ENCODE measurements at regions not wholly inside any gene's neighbourhood (a gene's known extent, or its start where the extent isn't known, plus 50 kb on each side); places are given as distances from the start of the nearest gene placed in this dataset.

DNA sequence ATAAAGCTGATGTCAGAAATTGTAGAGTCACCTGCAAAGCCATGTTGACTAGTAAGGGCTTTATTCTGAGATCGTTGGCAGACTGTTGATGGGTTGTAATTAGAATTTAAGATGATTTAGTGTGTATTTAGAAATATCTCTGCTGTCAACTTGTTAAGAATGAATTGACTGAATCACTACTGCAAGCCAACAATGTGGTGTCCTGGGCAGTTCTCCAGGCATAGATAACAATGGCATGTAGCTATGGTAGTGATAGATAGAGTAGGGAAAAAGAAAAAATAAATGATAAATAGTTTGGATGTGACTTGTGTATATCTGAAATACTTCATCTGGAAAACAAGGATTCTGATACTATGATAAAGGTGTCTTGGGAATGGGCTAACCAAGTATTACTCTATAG lies 640.2 kb downstream of the ARL4A start:
- H3K36me3 ChIP-seq (ENCODE audit: control insufficient read depth in 4 of 4, insufficient read depth in 3 of 4, low read depth in 1 of 4, low read length in 3 of 4): no peaks in the 10 kb centered on the region
- no peaks in the 10 kb centered on the region for H3K9me3 ChIP-seq (ENCODE audit: control insufficient read depth in 4 of 4, low read length in 3 of 4)
- no peak for DNase-seq (ENCODE audit: low spot score)
- no peaks in the 10 kb centered on the region for H3K4me1 ChIP-seq (ENCODE audit: control insufficient read depth in 4 of 4, insufficient read depth in 4 of 4, low read length in 3 of 4)
- no peak overlapping the region for H3K27ac ChIP-seq (ENCODE audit: low read depth in 1 of 2, low read length in 2 of 2)
- TF ChIP-seq GABPA (IDR thresholded peaks at IDR 0.05 in 1 of 2, conservative IDR thresholded peaks at IDR 0.05 in 1 of 2) (no peak), FOXA2 (IDR thresholded peaks at IDR 0.05) (no peak), EGR1 (IDR thresholded peaks at IDR 0.05; ENCODE audit: low read depth in 2 of 2) (no peak), HNF4G (IDR thresholded peaks at IDR 0.05) (no peak), FOXA1 (IDR thresholded peaks at IDR 0.05) (no peak)
- TF ChIP-seq, protein P1, sequence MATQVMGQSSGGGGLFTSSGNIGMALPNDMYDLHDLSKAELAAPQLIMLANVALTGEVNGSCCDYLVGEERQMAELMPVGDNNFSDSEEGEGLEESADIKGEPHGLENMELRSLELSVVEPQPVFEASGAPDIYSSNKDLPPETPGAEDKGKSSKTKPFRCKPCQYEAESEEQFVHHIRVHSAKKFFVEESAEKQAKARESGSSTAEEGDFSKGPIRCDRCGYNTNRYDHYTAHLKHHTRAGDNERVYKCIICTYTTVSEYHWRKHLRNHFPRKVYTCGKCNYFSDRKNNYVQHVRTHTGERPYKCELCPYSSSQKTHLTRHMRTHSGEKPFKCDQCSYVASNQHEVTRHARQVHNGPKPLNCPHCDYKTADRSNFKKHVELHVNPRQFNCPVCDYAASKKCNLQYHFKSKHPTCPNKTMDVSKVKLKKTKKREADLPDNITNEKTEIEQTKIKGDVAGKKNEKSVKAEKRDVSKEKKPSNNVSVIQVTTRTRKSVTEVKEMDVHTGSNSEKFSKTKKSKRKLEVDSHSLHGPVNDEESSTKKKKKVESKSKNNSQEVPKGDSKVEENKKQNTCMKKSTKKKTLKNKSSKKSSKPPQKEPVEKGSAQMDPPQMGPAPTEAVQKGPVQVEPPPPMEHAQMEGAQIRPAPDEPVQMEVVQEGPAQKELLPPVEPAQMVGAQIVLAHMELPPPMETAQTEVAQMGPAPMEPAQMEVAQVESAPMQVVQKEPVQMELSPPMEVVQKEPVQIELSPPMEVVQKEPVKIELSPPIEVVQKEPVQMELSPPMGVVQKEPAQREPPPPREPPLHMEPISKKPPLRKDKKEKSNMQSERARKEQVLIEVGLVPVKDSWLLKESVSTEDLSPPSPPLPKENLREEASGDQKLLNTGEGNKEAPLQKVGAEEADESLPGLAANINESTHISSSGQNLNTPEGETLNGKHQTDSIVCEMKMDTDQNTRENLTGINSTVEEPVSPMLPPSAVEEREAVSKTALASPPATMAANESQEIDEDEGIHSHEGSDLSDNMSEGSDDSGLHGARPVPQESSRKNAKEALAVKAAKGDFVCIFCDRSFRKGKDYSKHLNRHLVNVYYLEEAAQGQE (IDR thresholded peaks at IDR 0.05): no peak
- H3K4me3 ChIP-seq (ENCODE audit: low read depth in 1 of 3, low read length in 3 of 3): no peak overlapping the region
- H3K9ac ChIP-seq (ENCODE audit: low read depth in 1 of 2, low read length in 2 of 2): no peak overlapping the region
- no peaks in the 10 kb centered on the region for H3K27me3 ChIP-seq (ENCODE audit: control insufficient read depth in 4 of 4, insufficient read depth in 4 of 4, low read length in 3 of 4)
- 36% methylated on average over 1 of the region's 1 CpG for WGBS

DNA sequence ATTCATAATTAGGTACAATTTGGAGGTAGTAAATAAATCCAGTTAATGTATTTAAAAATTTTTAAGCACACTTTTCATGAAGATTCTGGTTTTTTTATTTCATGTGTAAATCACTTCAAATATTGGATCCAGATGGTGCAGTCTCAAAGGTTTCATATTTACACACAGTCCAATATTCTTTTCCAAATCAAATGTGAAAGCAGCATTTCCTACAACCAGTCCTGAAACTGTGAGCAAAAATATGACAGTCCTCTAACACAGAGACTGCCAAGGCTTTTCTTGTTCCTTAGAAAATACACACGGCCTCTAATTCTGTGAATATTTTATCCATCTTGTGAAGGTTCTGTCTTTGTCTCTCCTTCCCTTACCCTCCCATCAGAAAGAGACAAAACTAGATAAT lies 645.9 kb downstream of the ARL4A start:
- 54% methylated on average over 1 of the region's 1 CpG for WGBS
- no peaks in the 10 kb centered on the region for H3K4me1 ChIP-seq (ENCODE audit: control insufficient read depth in 4 of 4, insufficient read depth in 4 of 4, low read length in 3 of 4)
- H3K9ac ChIP-seq (ENCODE audit: low read depth in 1 of 2, low read length in 2 of 2): no peak overlapping the region
- no peak for TF ChIP-seq HNF4G (IDR thresholded peaks at IDR 0.05)
- no peak for TF ChIP-seq RXRA (IDR thresholded peaks at IDR 0.05)
- TF ChIP-seq, protein P1 (IDR thresholded peaks at IDR 0.05): no peak
- TF ChIP-seq NR2F2 (IDR thresholded peaks at IDR 0.05): no peak
- TF ChIP-seq FOXA2 (IDR thresholded peaks at IDR 0.05): no peak
- TF ChIP-seq HNF4A (conservative IDR thresholded peaks at IDR 0.05): no peak
- H3K4me3 ChIP-seq (ENCODE audit: low read depth in 1 of 3, low read length in 3 of 3): no peak overlapping the region
- H3K27ac ChIP-seq (ENCODE audit: low read depth in 1 of 2, low read length in 2 of 2): no peak overlapping the region
- no peak for DNase-seq (ENCODE audit: low spot score)
- no peaks in the 10 kb centered on the region for H3K27me3 ChIP-seq (ENCODE audit: control insufficient read depth in 4 of 4, insufficient read depth in 4 of 4, low read length in 3 of 4)
- H3K9me3 ChIP-seq (ENCODE audit: control insufficient read depth in 4 of 4, low read length in 3 of 4): no peaks in the 10 kb centered on the region
- no peaks in the 10 kb centered on the region for H3K36me3 ChIP-seq (ENCODE audit: control insufficient read depth in 4 of 4, insufficient read depth in 3 of 4, low read depth in 1 of 4, low read length in 3 of 4)

DNA sequence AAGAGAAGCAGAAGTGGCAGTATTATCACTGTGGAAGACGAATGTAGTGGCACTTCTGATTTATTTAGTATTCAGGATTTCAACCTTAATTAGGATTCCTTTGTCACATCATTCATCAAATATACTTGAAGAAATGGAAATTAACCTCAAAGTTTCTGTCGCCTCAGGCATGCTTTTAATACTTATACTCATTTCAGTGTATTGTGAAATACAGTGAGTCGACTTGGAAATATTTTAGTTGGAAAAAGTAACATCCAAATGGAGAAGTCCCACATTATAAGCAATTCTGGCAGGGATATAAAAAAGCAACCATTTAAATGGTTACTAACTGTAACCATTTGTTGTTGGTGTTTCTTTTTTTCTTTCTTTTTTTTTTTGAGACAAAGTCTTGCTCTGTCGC lies 648.8 kb downstream of the ARL4A start:
- H3K27ac ChIP-seq (ENCODE audit: low read depth in 1 of 2, low read length in 2 of 2): no peak overlapping the region
- H3K4me3 ChIP-seq (ENCODE audit: low read depth in 1 of 3, low read length in 3 of 3): no peak overlapping the region
- DNase-seq (ENCODE audit: low spot score): no peak
- no peaks in the 10 kb centered on the region for H3K36me3 ChIP-seq (ENCODE audit: control insufficient read depth in 4 of 4, insufficient read depth in 3 of 4, low read depth in 1 of 4, low read length in 3 of 4)
- TF ChIP-seq EGR1 (IDR thresholded peaks at IDR 0.05; ENCODE audit: low read depth in 2 of 2) (no peak), RXRA (IDR thresholded peaks at IDR 0.05) (no peak), FOXA2 (IDR thresholded peaks at IDR 0.05) (no peak), FOXA1 (IDR thresholded peaks at IDR 0.05) (no peak), HNF4G (IDR thresholded peaks at IDR 0.05) (no peak), YY1 (IDR thresholded peaks at IDR 0.05) (no peak), SP1 (IDR thresholded peaks at IDR 0.05) (no peak)
- TF ChIP-seq, protein P2, sequence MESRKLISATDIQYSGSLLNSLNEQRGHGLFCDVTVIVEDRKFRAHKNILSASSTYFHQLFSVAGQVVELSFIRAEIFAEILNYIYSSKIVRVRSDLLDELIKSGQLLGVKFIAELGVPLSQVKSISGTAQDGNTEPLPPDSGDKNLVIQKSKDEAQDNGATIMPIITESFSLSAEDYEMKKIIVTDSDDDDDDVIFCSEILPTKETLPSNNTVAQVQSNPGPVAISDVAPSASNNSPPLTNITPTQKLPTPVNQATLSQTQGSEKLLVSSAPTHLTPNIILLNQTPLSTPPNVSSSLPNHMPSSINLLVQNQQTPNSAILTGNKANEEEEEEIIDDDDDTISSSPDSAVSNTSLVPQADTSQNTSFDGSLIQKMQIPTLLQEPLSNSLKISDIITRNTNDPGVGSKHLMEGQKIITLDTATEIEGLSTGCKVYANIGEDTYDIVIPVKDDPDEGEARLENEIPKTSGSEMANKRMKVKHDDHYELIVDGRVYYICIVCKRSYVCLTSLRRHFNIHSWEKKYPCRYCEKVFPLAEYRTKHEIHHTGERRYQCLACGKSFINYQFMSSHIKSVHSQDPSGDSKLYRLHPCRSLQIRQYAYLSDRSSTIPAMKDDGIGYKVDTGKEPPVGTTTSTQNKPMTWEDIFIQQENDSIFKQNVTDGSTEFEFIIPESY (IDR thresholded peaks at IDR 0.05): no peak
- TF ChIP-seq, protein P1 (IDR thresholded peaks at IDR 0.05): no peak
- no peak overlapping the region for H3K9ac ChIP-seq (ENCODE audit: low read depth in 1 of 2, low read length in 2 of 2)
- WGBS: 63% methylated on average over 4 of the region's 4 CpGs
- no peaks in the 10 kb centered on the region for H3K27me3 ChIP-seq (ENCODE audit: control insufficient read depth in 4 of 4, insufficient read depth in 4 of 4, low read length in 3 of 4)
- H3K9me3 ChIP-seq (ENCODE audit: control insufficient read depth in 4 of 4, low read length in 3 of 4): no peaks in the 10 kb centered on the region
- no peaks in the 10 kb centered on the region for H3K4me1 ChIP-seq (ENCODE audit: control insufficient read depth in 4 of 4, insufficient read depth in 4 of 4, low read length in 3 of 4)

Measured in liver (tissue), 7 donors.